ENCODE measurements at regions not wholly inside any gene's neighbourhood (a gene's known extent, or its start where the extent isn't known, plus 50 kb on each side); places are given as distances from the start of the nearest gene placed in this dataset.

- TF ChIP-seq, protein P1, sequence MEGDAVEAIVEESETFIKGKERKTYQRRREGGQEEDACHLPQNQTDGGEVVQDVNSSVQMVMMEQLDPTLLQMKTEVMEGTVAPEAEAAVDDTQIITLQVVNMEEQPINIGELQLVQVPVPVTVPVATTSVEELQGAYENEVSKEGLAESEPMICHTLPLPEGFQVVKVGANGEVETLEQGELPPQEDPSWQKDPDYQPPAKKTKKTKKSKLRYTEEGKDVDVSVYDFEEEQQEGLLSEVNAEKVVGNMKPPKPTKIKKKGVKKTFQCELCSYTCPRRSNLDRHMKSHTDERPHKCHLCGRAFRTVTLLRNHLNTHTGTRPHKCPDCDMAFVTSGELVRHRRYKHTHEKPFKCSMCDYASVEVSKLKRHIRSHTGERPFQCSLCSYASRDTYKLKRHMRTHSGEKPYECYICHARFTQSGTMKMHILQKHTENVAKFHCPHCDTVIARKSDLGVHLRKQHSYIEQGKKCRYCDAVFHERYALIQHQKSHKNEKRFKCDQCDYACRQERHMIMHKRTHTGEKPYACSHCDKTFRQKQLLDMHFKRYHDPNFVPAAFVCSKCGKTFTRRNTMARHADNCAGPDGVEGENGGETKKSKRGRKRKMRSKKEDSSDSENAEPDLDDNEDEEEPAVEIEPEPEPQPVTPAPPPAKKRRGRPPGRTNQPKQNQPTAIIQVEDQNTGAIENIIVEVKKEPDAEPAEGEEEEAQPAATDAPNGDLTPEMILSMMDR (conservative IDR thresholded peaks at IDR 0.05; ENCODE audit: low read depth in 2 of 2), result no peak
- TF ChIP-seq CREB1 (CRISPR knock-in tag; IDR thresholded peaks at IDR 0.05; ENCODE audit: low read depth) (no peak), EZH2 (IDR thresholded peaks at IDR 0.05; ENCODE audit: low read depth, unreplicated experiment) (no peak), POLR2AphosphoS5 (IDR thresholded peaks at IDR 0.05; ENCODE audit: low read depth) (no peak)
Measured at GRCh38 chr11:19419808-19420207, 179.1 kb upstream of the E2F8 start.
